ENCODE measurements at regions not wholly inside any gene's neighbourhood (a gene's known extent, or its start where the extent isn't known, plus 50 kb on each side); places are given as distances from the start of the nearest gene placed in this dataset.

GRCh38 chr13:92963029-92963428 is 263.6 kb upstream of the GPC6 start:
- Histone ChIP-seq H3K36me3 (ENCODE audit: insufficient read depth, low read length) (no peaks in the 10 kb centered on the region), H3F3A (ENCODE audit: insufficient read depth, low read length, poor library complexity, severe bottlenecking) (no peaks in the 10 kb centered on the region), H3K4me2 (ENCODE audit: low read length) (no peak overlapping the region), H3K27ac (ENCODE audit: low read length) (no peak overlapping the region), H3K4me3 (ENCODE audit: low read length) (no peak overlapping the region), H3K9ac (ENCODE audit: low read length) (no peak overlapping the region), H3K9me2 (ENCODE audit: insufficient read depth, low read length) (no peaks in the 10 kb centered on the region), H2AFZ (ENCODE audit: low read depth, low read length) (no peak overlapping the region), H4K20me1 (ENCODE audit: insufficient read depth) (no peaks in the 10 kb centered on the region), H3K27me3 (ENCODE audit: insufficient read depth, low read depth, low read length) (no peaks in the 10 kb centered on the region), H3K9me3 (ENCODE audit: low read length) (no peaks in the 10 kb centered on the region), H3K79me2 (replicated peaks; ENCODE audit: insufficient read depth, low read length) (no peaks in the 10 kb centered on the region)
- no peak for TF ChIP-seq MXI1 (conservative IDR thresholded peaks at IDR 0.05; ENCODE audit: poor library complexity, severe bottlenecking)
- TF ChIP-seq REST (IDR thresholded peaks at IDR 0.05; ENCODE audit: borderline replicate concordance) = no peak
- TF ChIP-seq EZH2 (IDR thresholded peaks at IDR 0.05; ENCODE audit: borderline replicate concordance, insufficient read depth, low read length, poor library complexity, severe bottlenecking) = no peak
- no peak for TF ChIP-seq EP300 (conservative IDR thresholded peaks at IDR 0.05; ENCODE audit: poor library complexity, severe bottlenecking)

- Histone ChIP-seq H3F3A (ENCODE audit: insufficient read depth, low read length, poor library complexity, severe bottlenecking) (no peaks in the 10 kb centered on the region), H3K9me3 (ENCODE audit: low read length) (no peaks in the 10 kb centered on the region), H2AFZ (ENCODE audit: low read depth, low read length) (no peak overlapping the region), H3K9ac (ENCODE audit: low read length) (no peak overlapping the region), H3K9me2 (ENCODE audit: insufficient read depth, low read length) (no peaks in the 10 kb centered on the region), H3K36me3 (ENCODE audit: insufficient read depth, low read length) (no peaks in the 10 kb centered on the region), H3K79me2 (replicated peaks; ENCODE audit: insufficient read depth, low read length) (no peaks in the 10 kb centered on the region), H3K27me3 (ENCODE audit: insufficient read depth, low read depth, low read length) (no peaks in the 10 kb centered on the region), H4K20me1 (ENCODE audit: insufficient read depth) (no peaks in the 10 kb centered on the region), H3K4me3 (ENCODE audit: low read length) (no peak overlapping the region), H3K4me2 (ENCODE audit: low read length) (no peak overlapping the region), H3K27ac (ENCODE audit: low read length) (no peak overlapping the region)
- TF ChIP-seq POLR2AphosphoS5 (IDR thresholded peaks at IDR 0.05) (no peak), SMC3 (conservative IDR thresholded peaks at IDR 0.05; ENCODE audit: poor library complexity) (no peak), REST (IDR thresholded peaks at IDR 0.05; ENCODE audit: borderline replicate concordance) (no peak), EP300 (conservative IDR thresholded peaks at IDR 0.05; ENCODE audit: poor library complexity, severe bottlenecking) (no peak), TAF1 (IDR thresholded peaks at IDR 0.05; ENCODE audit: low read depth) (no peak), EZH2 (IDR thresholded peaks at IDR 0.05; ENCODE audit: borderline replicate concordance, insufficient read depth, low read length, poor library complexity, severe bottlenecking) (no peak), CTCF (IDR thresholded peaks at IDR 0.05; ENCODE audit: poor library complexity, severe bottlenecking) (no peak)
Measured at GRCh38 chr13:92966341-92966740, 260.3 kb upstream of the GPC6 start.
